ENCODE measurements at regions not wholly inside any gene's neighbourhood (a gene's known extent, or its start where the extent isn't known, plus 50 kb on each side); places are given as distances from the start of the nearest gene placed in this dataset.
A peak's percentile ranks its signal among the peaks of the same experiment; 100 is the strongest.
"Not testable (repeated sequence)": the region's sequence is repeated elsewhere in the genome, so short reads cannot be mapped to it uniquely, and the experiment has no call there.

GRCh38 chr3:74830845-74831244, 216.4 kb upstream of the CNTN3 start:
- DNase-seq = not testable (repeated sequence)

GRCh38 chr3:74825404-74825803, 210.9 kb upstream of the CNTN3 start:
- DNase-seq = not testable (repeated sequence)

- no peak for DNase-seq
Observed at GRCh38 chr3:74824366-74824765, 209.9 kb upstream of the CNTN3 start.

GRCh38 chr3:74814181-74814580, 199.7 kb upstream of the CNTN3 start:
- DNase-seq = no peak

GRCh38 chr3:74812756-74813155, 198.3 kb upstream of the CNTN3 start:
- DNase-seq = no peak

DNA sequence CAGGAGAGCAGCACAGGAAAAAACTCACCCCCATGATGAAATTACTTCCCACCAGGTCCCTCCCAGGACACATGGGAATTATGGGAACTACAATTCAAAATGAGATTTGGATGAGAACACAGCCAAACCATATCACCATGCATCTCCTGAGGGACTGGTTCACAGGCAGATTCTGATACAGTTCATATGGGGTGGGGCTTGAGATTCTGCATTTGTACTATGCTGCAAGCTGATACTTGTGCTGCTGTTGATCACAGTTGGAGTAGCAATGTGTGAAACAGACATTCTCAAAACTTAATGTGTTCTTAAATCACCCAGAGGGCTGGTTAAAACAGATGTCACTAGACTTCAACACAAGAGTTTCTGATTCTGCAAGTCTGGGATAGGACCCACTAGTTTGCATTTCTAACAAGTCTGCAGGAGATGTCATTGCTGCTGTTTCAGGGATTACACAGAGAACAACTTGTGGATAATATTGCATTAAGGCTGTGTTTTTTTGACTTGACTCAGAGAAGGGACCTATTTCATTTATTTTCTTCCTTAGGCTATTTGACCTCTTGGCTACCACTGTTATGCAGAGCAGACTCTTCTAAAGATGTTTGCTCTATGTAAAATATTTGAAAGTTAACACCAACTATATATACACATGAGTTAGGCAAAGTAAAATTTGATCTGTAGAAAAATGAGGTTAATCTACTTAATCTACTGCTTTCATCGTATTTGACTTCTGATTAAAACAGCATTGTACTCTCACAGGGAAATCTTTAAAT, 194.2 kb upstream of the CNTN3 start:
- DNase-seq = peak in 1 of 2 experiments; percentile 1

- DNase-seq = no peak
Observed at GRCh38 chr3:74801924-74802323, 187.5 kb upstream of the CNTN3 start.

DNA sequence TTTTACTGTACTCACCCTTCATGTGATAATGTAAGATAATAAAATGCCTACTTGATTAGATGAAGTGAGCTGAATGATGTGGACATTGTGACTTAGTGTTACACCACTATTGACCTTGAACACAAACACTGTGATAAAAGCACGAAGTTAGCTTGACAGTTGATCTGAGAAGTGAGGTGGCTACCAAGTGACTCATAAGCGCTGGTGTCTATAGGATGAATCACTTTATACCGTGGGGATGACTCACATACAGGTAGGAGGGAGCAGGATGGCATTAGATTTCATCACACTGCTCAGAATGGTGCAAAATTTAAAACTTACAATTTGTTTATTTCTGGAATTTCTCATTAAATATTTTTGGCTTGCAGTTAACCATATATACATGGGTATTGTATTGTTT, 174.7 kb upstream of the CNTN3 start:
- no peak for DNase-seq

GRCh38 chr3:74787011-74787410, 172.6 kb upstream of the CNTN3 start:
- peak in 1 of 2 experiments; percentile 33 for DNase-seq

- no peak for DNase-seq
Observed at GRCh38 chr3:74771401-74771800, 156.9 kb upstream of the CNTN3 start.

DNA sequence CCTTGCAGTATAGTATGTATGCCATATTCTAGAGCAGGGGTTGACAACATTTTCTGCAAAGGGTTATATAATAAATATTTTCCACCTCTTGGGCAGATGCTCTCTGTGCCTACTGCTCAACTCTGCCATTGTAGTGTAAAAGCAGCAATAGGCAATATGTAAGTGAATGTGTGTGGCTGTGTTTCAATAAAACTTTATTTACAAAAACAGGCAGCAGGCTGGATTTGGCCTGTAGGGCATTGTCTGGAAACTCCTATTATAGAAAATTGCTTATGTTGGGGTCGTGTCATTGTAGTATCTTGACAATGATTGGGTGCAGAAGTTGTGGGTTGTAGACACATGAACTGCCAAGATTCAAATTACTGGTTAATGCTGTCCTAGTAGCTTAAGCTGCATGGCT, 153.6 kb upstream of the CNTN3 start:
- no peak for DNase-seq

- DNase-seq = no peak
Observed at GRCh38 chr3:74766405-74766804, 151.9 kb upstream of the CNTN3 start.

DNA sequence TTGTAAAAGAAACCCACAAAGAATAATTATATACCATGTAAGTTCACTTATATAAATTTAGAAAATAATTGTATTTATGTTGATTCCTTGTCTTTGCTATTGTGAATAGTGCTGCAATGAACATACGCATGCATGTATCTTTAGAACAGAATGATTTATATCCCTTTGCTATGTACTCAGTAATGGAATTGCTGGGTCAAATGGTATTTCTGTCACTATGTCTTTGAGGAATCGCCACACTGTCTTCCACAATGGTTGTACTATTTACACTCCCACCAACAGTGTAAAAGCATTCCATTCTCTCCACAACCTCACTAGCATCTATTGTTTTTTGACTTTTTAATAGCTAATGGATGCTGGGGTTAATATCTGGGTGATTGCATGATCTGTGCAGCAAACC, 149.4 kb upstream of the CNTN3 start:
- no peak for DNase-seq

GRCh38 chr3:74756674-74757073, 142.2 kb upstream of the CNTN3 start:
- DNase-seq = no peak

GRCh38 chr3:74752290-74752689, 137.8 kb upstream of the CNTN3 start:
- no peak for DNase-seq

- no peak for DNase-seq
Observed at GRCh38 chr3:74751775-74752174, 137.3 kb upstream of the CNTN3 start.

GRCh38 chr3:74750901-74751300, 136.4 kb upstream of the CNTN3 start:
- no peak for DNase-seq

DNA sequence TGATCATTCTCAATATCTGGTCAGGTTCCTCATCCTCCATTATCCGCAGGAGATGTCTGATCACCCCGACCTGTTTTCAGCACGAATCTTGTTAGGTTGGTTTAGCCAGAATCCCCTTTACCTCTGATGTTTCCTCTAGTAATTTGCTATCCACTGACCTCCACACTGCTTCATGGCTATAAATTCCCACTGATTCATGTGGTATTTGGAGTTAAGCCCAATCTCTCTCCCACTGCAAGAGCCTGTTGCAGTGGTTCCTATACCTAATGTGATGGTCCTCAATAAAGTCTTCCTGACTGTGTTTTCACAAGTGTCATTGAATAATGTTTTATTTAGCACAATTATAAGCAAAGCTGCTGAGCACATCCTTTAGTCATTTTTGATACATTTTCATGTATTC, 124.8 kb upstream of the CNTN3 start:
- DNase-seq = no peak

GRCh38 chr3:74722211-74722610, 107.8 kb upstream of the CNTN3 start:
- DNase-seq = no peak

GRCh38 chr3:74713977-74714376, 99.5 kb upstream of the CNTN3 start:
- DNase-seq = no peak

- no peak for DNase-seq
Observed at GRCh38 chr3:74711913-74712512, 97.6 kb upstream of the CNTN3 start.

- DNase-seq = no peak
Observed at GRCh38 chr3:74709951-74710350, 95.5 kb upstream of the CNTN3 start.

GRCh38 chr3:74693696-74694393, 79.4 kb upstream of the CNTN3 start:
- DNase-seq = no peak

GRCh38 chr3:74693251-74693650, 78.8 kb upstream of the CNTN3 start:
- no peak for DNase-seq

Data from NCI-H524 (cell line).